RWPE1 (cell line): ENCODE measurements at regions not wholly inside any gene's neighbourhood (a gene's known extent, or its start where the extent isn't known, plus 50 kb on each side); places are given as distances from the start of the nearest gene placed in this dataset.

Experiments
- CTCF ChIA-PET: fragments of 350-600 bp; sonication (Branson Sonifier 250); formaldehyde crosslinking; extraction: SDS; loops from one replicate; lab custom pipeline; 2021; lab: Yijun Ruan, JAX
- POLR2A ChIA-PET: fragments of 400-600 bp; formaldehyde crosslinking; extraction: SDS; loops from one replicate; lab custom pipeline; 2020; ENCODE audit warnings: antibody characterized with exemption; ENCODE audit not compliant: low non-redundant PET; lab: Yijun Ruan, JAX
- DNase-seq: peaks from one replicate; pipeline ENCODE4 v3.0.0; 2012; ENCODE audit warnings: low spot score
- H3K27ac ChIP-seq: fragments of 450-650 bp; 2 replicates; pipeline ENCODE4 v1.5.1; 2017
- CTCF ChIP-seq: fragments of 450-650 bp; conservative IDR thresholded peaks from 2 replicates; pipeline ENCODE4 v1.5.1; 2017; ENCODE audit warnings: low read depth, mild to moderate bottlenecking

- ChIA-PET CTCF (interaction anchor here (0.5 to 1.4 kb wide), 5 partner anchors 21 to 306 kb away, joined by 3 to 6 read pairs (median 4); no protein-coding TSS in a partner anchor), POLR2A (no interaction called here)
- no peak overlapping the region for H3K27ac ChIP-seq
- no peak for TF ChIP-seq CTCF
- DNase-seq = no peak
Observed at GRCh38 chr9:109906766-109907382, 126.9 kb downstream of the PALM2AKAP2 start.

- ChIA-PET POLR2A (no interaction called here), CTCF (interaction anchor here (0.6 to 1.4 kb wide), 6 partner anchors 49 to 305 kb away, joined by 3 to 6 read pairs (median 3); no protein-coding TSS in a partner anchor)
- TF ChIP-seq CTCF = no peak
- H3K27ac ChIP-seq = no peak overlapping the region
- DNase-seq = no peak
Observed at GRCh38 chr9:109907400-109907799, 127.4 kb downstream of the PALM2AKAP2 start.

GRCh38 chr9:109907810-109908458 lies 127.9 kb downstream of the PALM2AKAP2 start:
- no peak for TF ChIP-seq CTCF
- ChIA-PET POLR2A (no interaction called here), CTCF (interaction anchor here (0.6 to 1.0 kb wide), 2 partner anchors 49 to 154 kb away, joined by 3 read pairs; no protein-coding TSS in a partner anchor)
- no peak overlapping the region for H3K27ac ChIP-seq
- DNase-seq = no peak

- ChIA-PET POLR2A (no interaction called here), CTCF (interaction anchor here (1.0 kb wide), 1 partner anchor 153 kb away, joined by 3 read pairs; no protein-coding TSS in a partner anchor)
- H3K27ac ChIP-seq = no peak overlapping the region
- no peak for DNase-seq
- TF ChIP-seq CTCF = no peak
Observed at GRCh38 chr9:109908459-109909390, 128.7 kb downstream of the PALM2AKAP2 start.

GRCh38 chr9:109910671-109911518 lies 130.9 kb downstream of the PALM2AKAP2 start:
- no peak for TF ChIP-seq CTCF
- ChIA-PET CTCF (interaction anchor here (0.6 to 0.9 kb wide), 3 partner anchors 147 to 1020 kb away, joined by 3 to 8 read pairs (median 4); partner anchors contain the start of gene MUSK), POLR2A (no interaction called here)
- H3K27ac ChIP-seq = peak overlapping the region; percentile 75
- DNase-seq = peak; percentile 69
